PC-3 (cell line): ENCODE measurements at regions not wholly inside any gene's neighbourhood (a gene's known extent, or its start where the extent isn't known, plus 50 kb on each side); places are given as distances from the start of the nearest gene placed in this dataset.

Experiments used
- ATAC-seq: fragments of 200-7000 bp; cut with Tn5 transposase; 2 replicates; pipeline ENCODE4 v1.9.1; 2020; ENCODE audit warnings: mild to moderate bottlenecking, moderate library complexity
- BruUV-seq: library from RNA; stranded (reverse); fragments of 400-500 nt; replicated peaks from 2 replicates; lab custom pipeline; 2021; lab: Mats Ljungman, UMichigan
- CTCF ChIA-PET: fragments of 300-600 bp; sonication (Branson Sonifier 250); formaldehyde crosslinking; loops from one replicate; lab custom pipeline; 2022; ENCODE audit warnings: antibody characterized with exemption; lab: Charles Lee
- POLR2A ChIA-PET: fragments of 300-600 bp; sonication (Branson Sonifier 250); formaldehyde crosslinking; loops from one replicate; lab custom pipeline; 2022; ENCODE audit warnings: antibody characterized with exemption; ENCODE audit not compliant: unreplicated experiment; lab: Charles Lee
- DNase-seq: peaks from one replicate; pipeline ENCODE4 v3.0.0-alpha.2; 2015
- H2AFZ ChIP-seq: fragments of 300-600 bp; sonication (generic); 2 replicates; pipeline ENCODE4 v1.6.0; 2016; ENCODE audit warnings: antibody characterized with exemption, low read length
- H3F3A ChIP-seq: fragments of 300-600 bp; sonication (generic); one replicate; pipeline ENCODE4 v1.6.0; 2017; ENCODE audit warnings: antibody characterized with exemption, low read length, control low read depth, mild to moderate bottlenecking; ENCODE audit not compliant: unreplicated experiment
- H3K27ac ChIP-seq: fragments of 300-600 bp; sonication (generic); 2 replicates; pipeline ENCODE4 v1.5.1; 2016; ENCODE audit warnings: mild to moderate bottlenecking, low read length
- H3K27me3 ChIP-seq: fragments of 300-600 bp; sonication (generic); 2 replicates; pipeline ENCODE4 v1.6.1; 2016; ENCODE audit warnings: low read length, mixed read lengths
- H3K36me3 ChIP-seq: fragments of 300-600 bp; sonication (generic); 2 replicates; pipeline ENCODE4 v1.6.1; 2016; ENCODE audit warnings: low read depth, mixed run types, low read length, mixed read lengths
- H3K4me1 ChIP-seq: fragments of 300-600 bp; sonication (generic); 2 replicates; pipeline ENCODE4 v1.5.1; 2016; ENCODE audit warnings: low read length; ENCODE audit not compliant: insufficient read depth
- H3K4me2 ChIP-seq: fragments of 300-600 bp; sonication (generic); 2 replicates; pipeline ENCODE4 v1.6.0; 2016; ENCODE audit warnings: low read length
- H3K4me3 ChIP-seq: fragments of 300-600 bp; sonication (generic); 2 replicates; pipeline ENCODE4 v1.5.1; 2016; ENCODE audit warnings: mild to moderate bottlenecking, low read length, mixed read lengths
- H3K79me2 ChIP-seq: fragments of 300-600 bp; sonication (generic); 2 replicates; pipeline ENCODE4 v1.6.1; 2017; ENCODE audit warnings: low read length, mixed read lengths
- H3K9ac ChIP-seq: fragments of 300-600 bp; sonication (generic); 2 replicates; pipeline ENCODE4 v1.6.0; 2016; ENCODE audit warnings: mild to moderate bottlenecking, low read length
- H3K9me2 ChIP-seq: fragments of 300-600 bp; sonication (generic); replicated peaks from 2 replicates; pipeline ENCODE4 v1.6.1; 2016; ENCODE audit warnings: mixed run types, low read length, mixed read lengths
- H3K9me3 ChIP-seq: fragments of 300-600 bp; sonication (generic); 2 replicates; pipeline ENCODE4 v1.6.1; 2016; ENCODE audit warnings: low read length, mixed read lengths
- H4K20me1 ChIP-seq: fragments of 300-600 bp; sonication (generic); 2 replicates; pipeline ENCODE4 v1.6.1; 2016; ENCODE audit warnings: low read length, mixed read lengths
- EZH2 ChIP-seq: fragments of 300-600 bp; sonication (generic); IDR thresholded peaks from one replicate; pipeline ENCODE4 v1.6.1; 2017; ENCODE audit warnings: antibody characterized with exemption, mild to moderate bottlenecking, low read length; ENCODE audit not compliant: unreplicated experiment
- EZH2phosphoT487 ChIP-seq: fragments of 300-600 bp; sonication (generic); IDR thresholded peaks from 2 replicates; pipeline ENCODE4 v1.6.1; 2018; ENCODE audit warnings: mild to moderate bottlenecking, antibody characterized with exemption, low read length, borderline replicate concordance
- intact Hi-C: fragments of 100-400 bp; cut with micrococcal nuclease; formaldehyde crosslinking; loops from 2 replicates; pipeline ENCODE4 v1.9.0; 2023
- TF ChIP-seq, protein P1 (sequence below): fragments of 300-600 bp; sonication (generic); conservative IDR thresholded peaks from 2 replicates; pipeline ENCODE4 v1.5.1; 2017; ENCODE audit warnings: antibody characterized with exemption, low read depth, mild to moderate bottlenecking, low read length

DNA sequence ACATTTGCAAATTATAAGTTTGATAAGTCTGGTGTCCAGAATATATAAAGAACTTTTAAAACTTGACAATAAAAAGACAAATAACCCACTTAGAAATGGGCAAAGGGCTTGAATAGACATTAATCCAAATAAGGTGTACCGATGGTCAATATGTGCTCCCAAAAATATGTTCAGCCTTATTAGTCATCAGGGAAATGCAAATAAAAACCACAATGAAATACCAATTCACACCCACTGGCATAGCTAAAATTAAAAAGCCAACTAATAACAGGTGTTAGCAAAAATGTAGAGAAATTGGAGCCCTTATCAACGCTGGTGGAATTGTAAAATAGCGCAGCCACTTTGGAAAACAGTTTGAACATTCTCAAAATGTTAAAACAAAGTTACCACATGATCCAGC is 79.0 kb upstream of the SCG2 start:
- H3K9ac ChIP-seq, result no peak overlapping the region
- H3K4me3 ChIP-seq, result no peak overlapping the region
- no peaks in the 10 kb centered on the region for H3K36me3 ChIP-seq
- intact Hi-C loops, result no loop called here
- BruUV-seq, result no TSS peak
- POLR2A ChIA-PET, result no interaction called here
- CTCF ChIA-PET, result no interaction called here
- ATAC-seq (no peak), DNase-seq (no peak)
- no peak overlapping the region for H2AFZ ChIP-seq
- no peak for TF ChIP-seq EZH2
- TF ChIP-seq EZH2phosphoT487, result no peak
- TF ChIP-seq, protein P1, sequence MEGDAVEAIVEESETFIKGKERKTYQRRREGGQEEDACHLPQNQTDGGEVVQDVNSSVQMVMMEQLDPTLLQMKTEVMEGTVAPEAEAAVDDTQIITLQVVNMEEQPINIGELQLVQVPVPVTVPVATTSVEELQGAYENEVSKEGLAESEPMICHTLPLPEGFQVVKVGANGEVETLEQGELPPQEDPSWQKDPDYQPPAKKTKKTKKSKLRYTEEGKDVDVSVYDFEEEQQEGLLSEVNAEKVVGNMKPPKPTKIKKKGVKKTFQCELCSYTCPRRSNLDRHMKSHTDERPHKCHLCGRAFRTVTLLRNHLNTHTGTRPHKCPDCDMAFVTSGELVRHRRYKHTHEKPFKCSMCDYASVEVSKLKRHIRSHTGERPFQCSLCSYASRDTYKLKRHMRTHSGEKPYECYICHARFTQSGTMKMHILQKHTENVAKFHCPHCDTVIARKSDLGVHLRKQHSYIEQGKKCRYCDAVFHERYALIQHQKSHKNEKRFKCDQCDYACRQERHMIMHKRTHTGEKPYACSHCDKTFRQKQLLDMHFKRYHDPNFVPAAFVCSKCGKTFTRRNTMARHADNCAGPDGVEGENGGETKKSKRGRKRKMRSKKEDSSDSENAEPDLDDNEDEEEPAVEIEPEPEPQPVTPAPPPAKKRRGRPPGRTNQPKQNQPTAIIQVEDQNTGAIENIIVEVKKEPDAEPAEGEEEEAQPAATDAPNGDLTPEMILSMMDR, result no peak
- no peak overlapping the region for H3K27ac ChIP-seq
- H3K9me2 ChIP-seq, result no peaks in the 10 kb centered on the region
- no peaks in the 10 kb centered on the region for H3K9me3 ChIP-seq
- H4K20me1 ChIP-seq, result no peaks in the 10 kb centered on the region
- H3K27me3 ChIP-seq, result no peaks in the 10 kb centered on the region
- H3K4me1 ChIP-seq, result 0 out of 2 replicates have a peak, but pooled peaks cover 5% of the 10 kb centered on the region
- no peak overlapping the region for H3K4me2 ChIP-seq
- H3F3A ChIP-seq, result no peaks in the 10 kb centered on the region
- H3K79me2 ChIP-seq, result no peaks in the 10 kb centered on the region

DNA sequence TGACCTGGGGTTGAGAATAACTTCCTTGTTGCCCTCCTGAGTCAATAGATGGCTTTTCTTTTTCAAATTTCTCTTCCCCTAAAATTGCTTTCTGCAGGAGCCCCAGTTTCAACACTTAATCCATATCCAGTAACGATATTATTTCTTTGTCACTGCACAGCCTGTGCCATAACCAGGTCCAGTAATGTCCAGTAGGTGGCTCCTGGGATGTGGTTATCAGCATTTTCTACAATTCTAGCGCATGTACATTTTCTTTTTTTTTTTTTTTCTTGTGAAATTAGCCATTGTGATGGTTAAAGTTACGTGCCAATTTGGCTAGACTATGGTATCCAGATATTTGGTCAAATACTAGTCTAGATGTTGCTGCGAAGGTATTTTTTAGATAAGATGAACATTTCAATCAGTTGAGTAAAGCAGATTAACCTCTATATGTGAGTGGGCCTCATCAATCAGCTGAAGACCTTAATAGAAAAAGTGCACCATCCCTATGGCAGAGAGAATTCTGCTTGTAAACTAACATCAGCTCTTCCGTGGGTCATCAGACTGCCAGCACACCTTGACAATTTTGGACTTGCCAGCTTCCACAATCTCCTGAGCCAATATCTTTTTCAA is 72.9 kb upstream of the SCG2 start:
- TF ChIP-seq, protein P1, result peak; percentile 85
- TF ChIP-seq EZH2phosphoT487 (no peak), EZH2 (no peak)
- Histone ChIP-seq H2AFZ (peak overlapping the region; percentile 51; the same call in 1 of the 2 replicates), H3K4me3 (no peak overlapping the region), H3K4me2 (0 out of 2 replicates have a peak overlapping the region, but pooled peaks have one; percentile 12), H3K4me1 (0 out of 2 replicates have a peak, but pooled peaks cover 3% of the 10 kb centered on the region), H3K27ac (no peak overlapping the region), H3F3A (no peaks in the 10 kb centered on the region), H3K27me3 (no peaks in the 10 kb centered on the region), H3K9ac (no peak overlapping the region), H4K20me1 (no peaks in the 10 kb centered on the region), H3K79me2 (no peaks in the 10 kb centered on the region), H3K9me2 (no peaks in the 10 kb centered on the region), H3K36me3 (no peaks in the 10 kb centered on the region), H3K9me3 (no peaks in the 10 kb centered on the region)
- ChIA-PET POLR2A (no interaction called here), CTCF (no interaction called here)
- BruUV-seq, result no TSS peak
- DNase-seq (peak; percentile 61), ATAC-seq (peak; percentile 89)
- intact Hi-C loops, result loop anchor here (1.0 kb wide), 2 partner anchors 123 to 217 kb away; no protein-coding TSS in a partner anchor
